Activated T-helper 1 cell treated with anti-CD3 and anti-CD28 coated beads, Interleukin-2, amount 50 U/mL, for 16 hours (primary cell): ENCODE measurements at regions not wholly inside any gene's neighbourhood (a gene's known extent, or its start where the extent isn't known, plus 50 kb on each side); places are given as distances from the start of the nearest gene placed in this dataset.
"Not testable (repeated sequence)": the region's sequence is repeated elsewhere in the genome, so short reads cannot be mapped to it uniquely, and the experiment has no call there.

Experiments used
- DNase-seq, 2 donors: peaks; one replicate each; pipeline ENCODE4 v3.0.0-alpha.2; 2020; ENCODE audit warnings: low read depth in 1 of 2, low spot score in 1 of 2

DNA sequence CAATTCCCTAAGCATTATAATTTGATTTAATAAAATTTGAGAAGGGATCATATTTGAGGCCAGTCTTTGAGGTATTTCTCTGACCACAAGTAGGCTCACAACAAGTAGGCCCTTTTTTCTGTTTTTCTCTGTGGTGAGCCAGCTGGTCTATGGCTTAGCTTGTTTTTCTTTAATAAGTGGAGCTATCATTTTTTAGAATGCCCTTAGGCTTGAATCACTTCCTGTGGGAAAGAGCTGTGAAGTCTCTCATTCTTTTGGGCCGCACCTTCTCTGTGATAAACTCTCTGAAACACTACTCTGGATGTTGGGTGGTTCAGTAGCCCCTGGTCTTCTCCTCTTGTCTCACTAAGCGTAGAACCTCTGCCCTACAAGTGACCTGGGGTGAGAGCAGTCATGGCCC lies 235.9 kb downstream of the SUCLG1 start:
- DNase-seq: no peak

DNA sequence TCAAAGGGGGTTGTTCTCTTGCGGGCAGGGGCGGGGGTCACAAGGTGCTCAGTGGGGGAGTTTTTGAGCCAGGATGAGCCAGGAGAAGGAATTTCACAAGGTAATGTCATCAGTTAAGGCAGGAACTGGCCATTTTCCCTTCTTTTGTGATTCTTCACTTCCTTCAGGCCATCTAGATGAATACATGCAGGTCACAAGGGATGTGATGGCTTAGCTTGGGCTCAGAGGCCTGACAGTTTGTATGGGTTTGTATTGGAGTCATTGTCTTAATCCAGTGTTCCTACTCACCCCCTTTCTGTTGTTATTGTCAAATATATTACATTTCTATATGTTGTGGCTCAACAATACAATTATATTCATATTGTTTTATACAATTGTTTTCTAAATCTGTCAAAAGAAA lies 238.0 kb downstream of the SUCLG1 start:
- DNase-seq: not testable (repeated sequence)

DNA sequence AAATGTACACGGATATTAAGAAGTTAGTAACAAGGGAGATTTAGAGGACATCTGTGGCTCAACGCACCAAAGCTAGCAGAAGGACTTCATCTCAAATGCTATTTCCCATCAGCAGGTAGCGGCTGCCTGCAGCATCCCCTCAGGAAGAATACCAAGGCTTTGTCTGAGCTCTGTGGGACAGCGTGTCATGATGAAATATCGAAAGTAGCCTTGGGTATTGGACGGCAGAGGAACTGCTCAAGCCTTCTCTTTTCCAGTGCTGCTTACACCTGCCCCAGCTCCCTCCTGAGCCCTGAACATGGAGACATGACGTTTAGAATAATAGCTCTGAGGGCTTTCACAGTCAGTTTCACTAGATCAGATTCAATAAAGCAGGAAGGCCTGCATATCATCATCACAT lies 241.6 kb downstream of the SUCLG1 start:
- DNase-seq: no peak

DNA sequence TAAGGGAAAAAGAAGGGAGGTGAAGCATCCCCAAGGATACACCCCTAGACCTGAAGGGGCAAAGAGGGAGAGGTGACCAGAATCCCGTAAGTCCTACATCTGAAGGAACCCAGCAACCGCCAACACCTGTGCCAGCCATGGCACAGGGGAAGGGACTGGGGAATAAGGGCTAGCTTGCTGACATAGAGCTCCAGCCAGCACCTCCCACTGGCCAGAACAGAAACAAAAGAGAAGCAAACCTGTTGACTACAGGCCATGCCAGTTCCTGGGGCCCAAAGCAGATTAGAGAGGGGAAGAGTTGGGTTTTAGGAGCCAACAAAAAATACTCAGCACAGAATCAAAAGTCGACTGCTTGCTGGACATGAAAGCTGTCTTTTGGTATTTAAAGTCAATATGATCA lies 244.6 kb downstream of the SUCLG1 start:
- no peak for DNase-seq

DNA sequence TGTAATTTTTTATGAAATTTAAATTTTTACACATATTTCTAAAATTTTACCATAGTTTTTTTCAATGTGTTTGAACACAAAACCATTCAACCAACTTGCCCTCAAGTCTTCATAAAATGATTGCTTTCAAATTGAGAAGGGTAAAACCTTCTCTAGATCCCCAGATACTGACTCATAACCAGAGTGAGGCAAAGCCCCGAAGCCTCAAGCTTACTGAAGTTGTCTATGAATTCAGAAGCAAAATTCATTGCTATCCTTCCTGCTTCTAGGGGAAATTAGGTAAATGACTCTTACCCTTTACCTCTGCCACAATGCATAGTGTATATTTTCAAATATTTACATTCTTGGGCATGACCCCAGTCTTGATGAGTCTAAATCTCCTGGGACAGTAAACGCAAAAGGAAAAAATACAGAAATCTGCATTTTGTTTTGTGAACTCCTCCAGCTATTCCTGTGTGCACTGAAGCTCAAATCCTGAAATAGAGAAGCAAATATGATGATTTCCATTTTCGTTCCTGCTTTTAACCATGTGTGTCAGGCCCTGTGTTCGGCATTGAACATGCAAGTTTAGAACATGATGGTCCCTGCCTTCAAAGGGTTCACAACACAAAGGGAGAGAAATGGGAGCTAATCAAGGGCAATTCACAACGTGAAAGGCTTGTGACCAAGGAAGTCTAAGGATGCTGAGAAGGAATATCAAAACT lies 246.3 kb downstream of the SUCLG1 start:
- DNase-seq: no peak

DNA sequence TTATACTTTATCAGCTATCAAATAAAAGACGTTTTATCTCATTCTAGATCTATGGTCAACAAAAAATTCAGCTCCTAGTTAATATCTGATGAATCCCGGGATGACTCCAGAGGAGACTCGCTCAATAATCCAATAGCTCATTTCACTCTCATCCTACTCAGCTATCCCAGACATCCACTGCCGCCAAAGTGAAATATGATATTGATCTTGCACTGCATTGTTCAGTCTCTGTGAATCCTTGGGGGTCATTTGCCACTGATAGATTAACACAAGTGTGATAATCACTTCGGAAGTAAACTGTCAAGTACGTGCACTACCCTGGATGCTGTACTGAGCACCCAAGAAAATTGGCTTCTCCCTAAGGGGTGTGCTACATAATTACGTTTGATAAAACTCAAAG lies 249.1 kb downstream of the SUCLG1 start:
- DNase-seq: no peak

DNA sequence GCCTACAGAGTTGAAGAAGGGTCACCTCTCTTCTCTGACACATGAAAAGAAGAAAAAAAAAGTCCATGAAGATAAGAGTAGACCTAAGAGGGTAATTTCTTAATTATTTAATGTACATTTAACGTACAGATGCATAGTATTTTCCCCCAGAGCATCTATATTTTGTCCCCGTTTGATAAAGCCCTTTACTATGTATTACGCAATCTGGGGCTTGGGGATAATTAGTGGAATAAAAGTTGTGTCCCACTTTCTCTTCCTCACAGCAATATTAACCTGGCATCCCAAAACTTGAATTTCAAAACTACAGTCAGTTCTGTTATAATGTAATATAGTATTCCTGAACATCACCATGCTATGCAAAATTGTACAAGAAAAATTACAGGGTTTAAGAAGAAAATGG lies 254.1 kb downstream of the SUCLG1 start:
- DNase-seq: no peak

DNA sequence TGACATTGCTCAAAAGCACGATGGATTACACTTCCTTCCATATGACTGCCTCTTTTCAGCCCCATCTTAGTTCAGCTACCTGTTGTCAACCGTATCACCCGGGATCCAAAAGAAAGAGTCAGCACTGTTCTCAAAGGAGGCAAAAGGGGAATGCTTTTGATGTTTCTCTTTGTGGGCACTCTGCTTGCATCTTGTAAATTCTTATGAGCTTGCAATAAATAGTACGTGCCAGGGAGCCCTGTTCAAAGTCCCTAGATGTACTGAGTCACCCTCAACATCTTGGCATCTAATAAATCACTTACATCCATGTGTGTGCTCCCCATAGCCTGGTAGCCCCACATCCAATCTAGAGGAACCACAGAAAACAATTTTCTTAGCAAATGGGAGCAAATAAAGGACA lies 256.9 kb downstream of the SUCLG1 start:
- no peak for DNase-seq

DNA sequence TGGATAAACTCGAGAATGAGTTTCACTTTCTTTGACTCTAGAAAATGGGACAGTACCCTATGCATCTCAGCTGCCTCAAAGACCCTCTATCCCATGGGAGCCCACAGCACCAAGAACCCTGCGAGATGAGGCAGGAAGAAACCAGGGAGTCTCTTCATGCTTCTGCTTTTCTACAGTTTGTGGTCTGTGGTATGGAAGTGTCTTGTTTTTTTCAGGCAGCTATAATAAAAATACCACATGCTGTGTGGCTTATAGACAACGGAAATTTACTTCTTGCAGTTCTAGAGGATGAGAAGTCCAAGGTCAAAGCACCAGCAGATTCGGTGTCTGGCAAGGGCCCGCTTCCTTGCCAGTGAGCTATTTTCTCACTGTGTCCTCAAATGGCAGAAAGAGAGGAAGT lies 257.9 kb downstream of the SUCLG1 start:
- no peak for DNase-seq

DNA sequence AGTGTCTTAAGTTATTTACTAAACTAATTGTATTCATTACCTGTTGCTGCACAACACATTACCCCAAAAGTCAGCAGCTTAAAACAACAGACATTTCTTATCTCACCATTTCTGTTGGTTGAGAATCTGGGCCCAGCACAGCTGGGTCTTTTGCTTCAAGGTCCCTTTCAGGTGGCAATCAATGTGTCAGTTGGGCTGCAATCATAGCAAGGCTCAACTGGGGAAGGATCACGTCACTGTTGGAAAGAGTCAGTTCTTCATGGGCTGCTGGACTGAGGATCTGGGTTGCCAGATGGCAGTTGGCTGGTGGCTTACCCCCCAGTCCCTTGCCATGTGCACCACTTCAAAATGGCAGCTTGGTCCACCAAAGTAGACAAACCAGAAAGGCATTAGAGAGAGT lies 261.2 kb downstream of the SUCLG1 start:
- no peak for DNase-seq

DNA sequence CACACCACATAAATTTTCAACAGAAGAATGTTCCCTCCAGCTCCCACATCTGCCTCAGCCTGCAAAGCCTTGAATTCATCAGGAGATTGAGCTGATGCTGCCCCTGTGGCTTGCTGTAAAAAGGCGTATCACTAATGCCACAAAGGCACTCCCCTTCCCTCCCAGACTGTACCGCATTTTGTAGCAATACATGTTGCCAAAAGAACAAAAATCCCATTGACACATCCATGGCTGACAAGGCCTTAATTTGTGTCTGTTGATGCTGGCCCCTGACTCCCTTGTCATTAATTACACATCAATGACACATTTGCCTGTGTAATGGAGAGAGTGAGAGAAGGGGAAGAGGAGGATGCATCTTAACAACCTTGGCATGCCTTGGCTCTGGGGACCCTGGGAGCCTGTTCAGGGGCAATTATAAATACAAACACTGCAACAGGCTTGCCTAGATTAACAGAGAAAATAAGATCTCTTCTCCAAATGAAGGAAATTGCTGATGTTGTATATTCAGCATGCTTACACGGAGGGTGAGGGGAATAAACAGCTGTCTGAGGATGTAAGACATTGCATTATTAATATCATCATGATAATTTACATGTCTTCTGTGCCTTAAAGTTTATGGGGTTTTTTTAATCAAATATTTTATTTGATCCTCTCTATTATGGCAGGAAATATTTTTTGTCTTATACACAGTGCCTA lies 264.0 kb downstream of the SUCLG1 start:
- DNase-seq: no peak

DNA sequence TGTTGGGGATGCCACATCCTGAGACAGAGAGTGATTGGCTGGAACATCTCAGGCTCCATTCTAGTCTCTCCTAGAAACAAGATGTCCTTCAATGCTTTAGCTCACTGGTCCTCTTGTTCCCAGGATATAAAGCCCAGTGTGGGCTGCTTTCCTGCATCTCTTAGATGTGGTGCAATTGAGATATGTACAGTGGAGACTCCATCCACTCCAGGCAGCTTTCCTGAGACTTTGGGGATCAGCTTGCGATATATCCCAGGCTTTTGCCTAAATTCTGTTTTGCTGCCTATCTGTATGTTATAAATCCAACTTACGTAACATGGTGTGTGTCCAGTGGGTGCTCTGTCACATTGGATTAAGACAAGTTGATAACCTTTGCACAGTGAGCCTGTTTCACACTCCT lies 264.9 kb downstream of the SUCLG1 start:
- DNase-seq: no peak

DNA sequence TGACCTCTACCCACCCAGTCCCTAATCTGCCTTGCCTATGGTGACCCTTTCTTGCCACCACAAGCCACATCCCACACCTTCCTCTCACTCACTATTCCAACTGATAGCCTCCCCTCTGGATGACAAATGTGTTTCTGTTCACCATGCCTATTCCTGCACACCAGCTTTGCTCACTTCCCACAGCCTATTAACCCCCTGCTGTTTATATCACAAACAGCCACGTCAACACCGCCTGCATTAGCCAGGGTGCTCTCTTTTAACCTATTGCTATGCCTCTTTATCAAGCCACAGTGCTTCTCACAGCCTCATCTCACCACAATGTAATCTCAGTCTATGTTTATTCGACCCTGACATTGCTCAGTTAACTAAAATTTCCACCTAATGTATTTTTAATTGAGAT lies 271.8 kb downstream of the SUCLG1 start:
- no peak for DNase-seq

DNA sequence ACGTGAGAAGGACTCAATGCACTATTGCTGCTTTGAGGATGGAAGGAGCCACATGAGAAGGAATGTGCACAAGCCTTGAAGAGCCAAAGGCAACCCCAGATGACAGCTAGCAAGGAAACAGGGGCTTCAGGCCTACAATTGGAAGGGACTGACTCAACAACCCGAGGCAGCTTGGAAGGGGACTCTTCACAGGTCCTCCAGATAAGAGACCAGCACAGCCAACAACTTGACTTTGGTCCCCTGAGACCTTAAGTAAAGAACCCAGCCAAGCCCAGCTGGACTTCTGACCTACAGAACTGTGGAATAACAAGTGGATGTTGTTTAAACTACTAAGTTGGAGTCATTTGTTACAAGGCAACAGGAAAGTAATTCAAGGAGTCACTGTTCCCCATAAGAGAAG lies 277.2 kb downstream of the SUCLG1 start:
- DNase-seq: no peak

DNA sequence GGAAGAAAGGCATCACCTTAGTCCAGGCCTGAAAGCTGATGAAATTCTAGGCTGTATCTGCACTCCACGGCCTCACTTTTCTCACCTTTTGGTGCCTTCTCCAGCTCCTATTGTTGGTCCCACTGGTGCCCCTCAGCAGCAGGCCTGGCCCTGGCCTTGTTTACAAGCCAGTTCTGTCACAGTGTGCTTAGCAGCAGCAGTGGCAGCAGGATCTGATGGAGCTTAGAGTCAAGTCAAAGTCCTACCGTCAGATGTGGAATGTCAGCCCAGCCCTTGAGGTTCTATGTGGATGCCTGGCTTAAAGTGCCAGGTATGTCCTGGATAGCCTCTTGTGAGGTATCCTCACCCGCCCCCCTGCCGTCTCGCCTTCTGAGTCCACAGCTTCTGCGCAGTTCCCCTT lies 281.3 kb downstream of the SUCLG1 start:
- DNase-seq: no peak

DNA sequence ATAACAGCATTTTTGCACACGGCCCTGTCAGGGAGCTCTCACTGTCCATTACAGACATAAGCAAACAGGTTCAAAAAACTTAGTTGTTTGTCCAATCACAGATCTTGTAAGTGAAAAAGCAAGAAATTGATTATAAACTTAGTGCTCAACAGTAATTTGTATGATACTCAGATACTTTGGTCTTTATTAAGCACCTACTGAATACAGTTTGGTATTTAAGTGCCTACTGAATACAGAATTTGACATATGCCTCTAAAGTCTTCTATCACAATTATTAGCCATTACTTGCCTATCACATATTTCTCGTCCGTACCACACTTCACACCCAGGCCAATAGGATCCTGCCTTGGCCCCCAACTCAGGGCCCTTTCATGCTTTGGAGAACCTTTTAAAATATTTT lies 283.1 kb downstream of the SUCLG1 start:
- no peak for DNase-seq

DNA sequence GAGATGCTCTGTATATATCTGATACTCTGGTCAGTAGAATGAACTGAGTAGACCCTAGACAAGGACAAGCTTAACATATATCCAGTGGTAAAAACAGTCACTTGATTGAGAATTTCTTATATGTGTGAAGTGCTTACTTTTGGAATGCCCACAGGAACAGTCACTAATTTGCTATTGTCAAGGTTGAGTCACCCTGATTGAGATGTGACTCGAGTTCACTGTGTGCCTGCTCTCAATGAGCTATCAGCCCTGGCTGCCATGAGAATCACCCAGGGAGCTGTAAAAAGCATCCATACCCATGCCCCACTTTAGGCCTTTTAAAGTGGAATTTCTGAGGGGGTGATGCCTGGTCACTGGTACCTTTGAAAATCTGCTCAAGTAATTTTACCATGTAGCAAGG lies 283.7 kb downstream of the SUCLG1 start:
- no peak for DNase-seq

DNA sequence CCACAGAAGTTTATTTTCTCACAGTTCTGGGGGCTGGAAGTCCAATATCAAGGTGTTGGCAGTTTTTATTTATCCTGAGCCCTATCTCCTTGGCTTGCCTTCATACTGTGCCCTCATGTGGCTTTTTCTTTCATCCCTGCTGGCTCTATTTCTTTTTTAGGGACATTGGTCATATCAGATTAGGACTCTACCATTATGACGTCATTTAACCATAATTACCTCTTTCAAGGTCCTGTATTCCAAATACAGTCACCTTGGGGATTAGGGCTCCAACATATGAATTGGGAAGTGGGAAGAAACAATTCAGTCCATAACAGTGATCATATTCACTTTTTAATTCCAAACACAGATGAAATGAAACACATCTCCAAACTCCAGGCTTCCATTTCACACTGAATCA lies 286.0 kb downstream of the SUCLG1 start:
- no peak for DNase-seq

DNA sequence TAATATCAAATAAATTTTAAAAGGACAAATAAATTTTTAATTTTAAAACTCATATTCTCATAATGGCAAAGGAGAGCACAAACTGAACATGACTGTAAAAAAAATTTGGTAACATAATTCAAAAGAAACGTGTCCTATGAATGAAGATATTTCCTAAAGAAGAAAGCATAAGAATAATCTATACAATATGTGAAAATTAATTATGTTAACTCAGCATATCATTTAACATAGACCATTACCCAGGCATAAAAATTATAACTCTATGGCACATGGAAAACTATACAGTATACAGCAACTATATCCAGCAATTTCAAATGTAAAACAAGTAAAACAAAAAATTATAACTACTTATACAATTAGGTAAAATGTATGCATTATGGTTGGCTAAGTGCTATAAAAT lies 288.1 kb downstream of the SUCLG1 start:
- DNase-seq: no peak

DNA sequence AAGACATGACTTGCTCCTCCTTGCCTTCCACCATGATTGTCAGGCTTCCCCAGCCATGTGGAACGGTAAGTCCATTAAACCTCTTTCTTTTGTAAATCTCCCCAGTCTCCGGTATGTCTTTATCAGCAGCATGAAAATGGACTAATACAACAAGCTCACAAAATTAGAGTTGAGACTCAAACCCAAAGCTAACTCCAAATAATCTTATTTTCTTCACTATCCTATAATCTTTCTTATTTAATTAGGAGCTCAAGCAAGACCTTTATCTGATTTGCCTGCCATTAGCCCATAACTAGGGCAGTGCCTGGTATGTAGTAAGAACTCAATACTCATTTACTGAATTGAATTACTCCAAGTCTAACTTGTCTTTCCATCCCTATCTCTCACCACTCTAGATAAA lies 289.2 kb downstream of the SUCLG1 start:
- no peak for DNase-seq

DNA sequence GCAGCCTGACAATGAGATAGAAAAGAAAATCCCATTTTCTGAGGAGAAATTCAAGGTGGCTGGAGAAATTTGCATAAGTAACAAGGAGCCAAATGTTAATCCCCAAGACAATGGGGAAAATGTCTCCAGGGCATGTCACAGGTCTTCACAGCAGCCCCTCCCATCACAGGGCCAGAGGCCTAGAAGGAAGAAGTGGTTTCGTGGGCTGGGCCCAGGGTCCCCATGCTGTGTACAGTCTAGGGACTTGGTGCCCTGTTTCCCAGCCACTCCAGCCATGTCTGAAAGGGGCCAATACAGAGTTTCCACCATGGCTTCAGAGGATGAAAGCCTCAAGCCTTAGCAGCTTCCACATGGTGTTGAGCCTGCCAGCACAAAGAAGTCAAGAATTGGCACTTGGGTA lies 290.5 kb downstream of the SUCLG1 start:
- not testable (repeated sequence) for DNase-seq

DNA sequence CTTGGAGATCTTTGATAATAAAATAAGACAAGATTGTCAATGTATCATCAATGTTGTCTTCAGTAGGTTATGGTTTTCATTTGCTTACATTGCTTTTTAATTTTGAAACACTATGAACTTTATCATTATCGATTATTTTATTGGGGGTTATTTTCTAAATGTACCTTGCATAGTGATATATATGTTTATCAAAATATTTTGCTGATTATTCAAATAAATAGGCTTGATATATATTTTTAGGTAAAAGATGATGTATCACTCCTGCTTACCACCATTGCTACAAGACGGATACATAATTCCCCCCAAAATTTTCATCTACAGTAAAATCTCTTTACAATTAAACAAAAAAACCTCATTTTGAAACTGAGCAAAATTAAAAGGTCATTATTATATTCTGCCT lies 293.8 kb downstream of the SUCLG1 start:
- no peak for DNase-seq

DNA sequence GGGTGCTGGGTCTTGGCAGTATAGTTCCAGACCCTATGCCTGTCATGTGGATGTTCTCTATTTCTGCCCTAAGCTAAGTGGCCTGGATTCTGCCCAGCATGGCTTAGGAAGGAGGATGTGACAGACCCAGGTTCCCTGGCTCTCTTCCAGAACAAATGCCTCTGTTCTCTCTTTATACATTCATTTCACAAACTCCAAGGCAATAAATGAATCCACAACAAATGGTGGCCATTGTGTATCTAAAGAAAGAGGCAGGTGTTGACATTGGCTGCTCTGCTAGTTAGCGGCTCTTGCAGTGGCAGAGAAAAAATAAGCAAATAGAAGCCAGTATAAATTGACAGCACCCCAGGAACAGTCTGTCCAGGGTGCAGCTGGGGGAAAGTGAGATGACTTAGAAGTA lies 298.6 kb downstream of the SUCLG1 start:
- DNase-seq: no peak
